Ishikawa (cell line): ENCODE measurements at regions not wholly inside any gene's neighbourhood (a gene's known extent, or its start where the extent isn't known, plus 50 kb on each side); places are given as distances from the start of the nearest gene placed in this dataset.

Experiments
- CEBPB ChIP-seq: IDR thresholded peaks from 2 replicates; pipeline ENCODE4 v1.6.1; 2012
- CREB1 ChIP-seq: IDR thresholded peaks from 2 replicates; pipeline ENCODE4 v1.6.1; 2012; ENCODE audit warnings: low read depth
- EGR1 ChIP-seq: IDR thresholded peaks from 2 replicates; pipeline ENCODE4 v1.6.1; 2012
- EP300 ChIP-seq: IDR thresholded peaks from 2 replicates; pipeline ENCODE4 v1.6.1; 2012; ENCODE audit warnings: borderline replicate concordance
- FOXM1 ChIP-seq: IDR thresholded peaks from 2 replicates; pipeline ENCODE4 v1.6.1; 2012; ENCODE audit warnings: low read depth, borderline replicate concordance
- NFIC ChIP-seq: IDR thresholded peaks from 2 replicates; pipeline ENCODE4 v1.6.1; 2012
- RAD21 ChIP-seq: IDR thresholded peaks from 2 replicates; pipeline ENCODE4 v1.6.1; 2012; ENCODE audit warnings: low read depth
- TAF1 ChIP-seq: IDR thresholded peaks from 2 replicates; pipeline ENCODE4 v1.6.1; 2012; ENCODE audit warnings: low read depth, mild to moderate bottlenecking
- TCF12 ChIP-seq: IDR thresholded peaks from 2 replicates; pipeline ENCODE4 v1.6.1; 2012; ENCODE audit warnings: low read depth
- TEAD4 ChIP-seq: IDR thresholded peaks from 2 replicates; pipeline ENCODE4 v1.6.1; 2012
- YY1 ChIP-seq: IDR thresholded peaks from 2 replicates; pipeline ENCODE4 v1.6.1; 2012; ENCODE audit warnings: low read depth
- ZBTB7A ChIP-seq: IDR thresholded peaks from 2 replicates; pipeline ENCODE4 v1.6.1; 2012; ENCODE audit warnings: low read depth
- TF ChIP-seq, protein P1 (sequence below): IDR thresholded peaks from 2 replicates; pipeline ENCODE4 v1.6.1; 2012
- TF ChIP-seq, protein P2 (sequence below): IDR thresholded peaks from 2 replicates; pipeline ENCODE4 v1.6.1; 2012
- TF ChIP-seq, protein P3 (sequence below): IDR thresholded peaks from 2 replicates; pipeline ENCODE4 v1.6.1; 2012; ENCODE audit warnings: low read depth, mild to moderate bottlenecking

DNA sequence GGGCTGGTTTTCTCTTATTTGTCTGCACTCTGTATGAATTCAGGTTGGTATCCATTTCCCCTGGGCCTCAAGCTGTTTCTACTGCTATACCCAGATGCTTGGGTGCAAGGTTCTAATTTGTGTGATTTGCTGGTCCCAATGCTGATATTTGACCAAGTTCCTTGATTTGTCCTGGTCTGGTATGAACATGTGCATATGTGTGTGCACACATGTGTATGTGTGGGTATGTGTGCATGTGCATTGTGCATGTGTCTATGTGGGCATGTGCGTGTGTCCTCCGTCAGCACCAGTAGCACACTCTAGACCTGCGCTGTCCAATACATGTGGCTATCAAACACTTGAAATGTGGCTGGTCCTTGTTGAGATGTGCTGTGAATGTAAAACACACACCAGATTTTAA, 102.4 kb upstream of the TSPAN2 start:
- TF ChIP-seq EP300, result no peak
- no peak for TF ChIP-seq YY1
- no peak for TF ChIP-seq ZBTB7A
- TF ChIP-seq CREB1, result no peak
- TF ChIP-seq, protein P1, sequence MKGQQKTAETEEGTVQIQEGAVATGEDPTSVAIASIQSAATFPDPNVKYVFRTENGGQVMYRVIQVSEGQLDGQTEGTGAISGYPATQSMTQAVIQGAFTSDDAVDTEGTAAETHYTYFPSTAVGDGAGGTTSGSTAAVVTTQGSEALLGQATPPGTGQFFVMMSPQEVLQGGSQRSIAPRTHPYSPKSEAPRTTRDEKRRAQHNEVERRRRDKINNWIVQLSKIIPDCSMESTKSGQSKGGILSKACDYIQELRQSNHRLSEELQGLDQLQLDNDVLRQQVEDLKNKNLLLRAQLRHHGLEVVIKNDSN, result no peak
- no peak for TF ChIP-seq TAF1
- no peak for TF ChIP-seq EGR1
- TF ChIP-seq, protein P2, sequence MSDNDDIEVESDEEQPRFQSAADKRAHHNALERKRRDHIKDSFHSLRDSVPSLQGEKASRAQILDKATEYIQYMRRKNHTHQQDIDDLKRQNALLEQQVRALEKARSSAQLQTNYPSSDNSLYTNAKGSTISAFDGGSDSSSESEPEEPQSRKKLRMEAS, result no peak
- TF ChIP-seq CEBPB, result no peak

DNA sequence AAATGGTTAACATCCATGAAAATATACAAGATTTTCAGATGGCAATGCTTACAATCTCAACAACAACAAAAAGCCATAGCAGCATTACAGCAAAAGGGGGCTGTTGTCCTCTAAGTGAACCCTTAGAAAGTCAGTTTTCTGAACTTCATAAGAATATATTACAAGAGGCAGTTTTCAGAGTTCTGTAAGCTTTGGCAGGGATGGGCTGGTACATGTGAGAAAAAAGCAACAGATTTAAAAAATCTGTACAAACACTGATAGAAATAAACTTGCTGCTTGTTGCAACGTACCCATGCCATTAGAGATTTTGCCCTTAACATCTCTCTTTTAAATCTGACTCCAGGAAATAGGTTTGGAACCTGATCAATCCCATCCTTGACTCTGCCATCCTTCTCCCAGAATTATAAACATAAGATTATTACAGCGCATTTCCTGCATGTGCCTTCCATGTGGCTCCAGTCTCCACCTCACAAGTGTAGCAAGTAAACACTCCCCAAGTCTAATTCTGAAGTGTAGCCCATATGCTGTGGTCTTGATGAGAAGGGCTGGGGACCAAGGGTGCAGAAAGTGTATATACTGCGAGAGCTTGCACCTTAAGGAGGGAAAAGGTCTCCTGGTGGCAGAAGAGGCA, 101.4 kb upstream of the TSPAN2 start:
- TF ChIP-seq, protein P3, sequence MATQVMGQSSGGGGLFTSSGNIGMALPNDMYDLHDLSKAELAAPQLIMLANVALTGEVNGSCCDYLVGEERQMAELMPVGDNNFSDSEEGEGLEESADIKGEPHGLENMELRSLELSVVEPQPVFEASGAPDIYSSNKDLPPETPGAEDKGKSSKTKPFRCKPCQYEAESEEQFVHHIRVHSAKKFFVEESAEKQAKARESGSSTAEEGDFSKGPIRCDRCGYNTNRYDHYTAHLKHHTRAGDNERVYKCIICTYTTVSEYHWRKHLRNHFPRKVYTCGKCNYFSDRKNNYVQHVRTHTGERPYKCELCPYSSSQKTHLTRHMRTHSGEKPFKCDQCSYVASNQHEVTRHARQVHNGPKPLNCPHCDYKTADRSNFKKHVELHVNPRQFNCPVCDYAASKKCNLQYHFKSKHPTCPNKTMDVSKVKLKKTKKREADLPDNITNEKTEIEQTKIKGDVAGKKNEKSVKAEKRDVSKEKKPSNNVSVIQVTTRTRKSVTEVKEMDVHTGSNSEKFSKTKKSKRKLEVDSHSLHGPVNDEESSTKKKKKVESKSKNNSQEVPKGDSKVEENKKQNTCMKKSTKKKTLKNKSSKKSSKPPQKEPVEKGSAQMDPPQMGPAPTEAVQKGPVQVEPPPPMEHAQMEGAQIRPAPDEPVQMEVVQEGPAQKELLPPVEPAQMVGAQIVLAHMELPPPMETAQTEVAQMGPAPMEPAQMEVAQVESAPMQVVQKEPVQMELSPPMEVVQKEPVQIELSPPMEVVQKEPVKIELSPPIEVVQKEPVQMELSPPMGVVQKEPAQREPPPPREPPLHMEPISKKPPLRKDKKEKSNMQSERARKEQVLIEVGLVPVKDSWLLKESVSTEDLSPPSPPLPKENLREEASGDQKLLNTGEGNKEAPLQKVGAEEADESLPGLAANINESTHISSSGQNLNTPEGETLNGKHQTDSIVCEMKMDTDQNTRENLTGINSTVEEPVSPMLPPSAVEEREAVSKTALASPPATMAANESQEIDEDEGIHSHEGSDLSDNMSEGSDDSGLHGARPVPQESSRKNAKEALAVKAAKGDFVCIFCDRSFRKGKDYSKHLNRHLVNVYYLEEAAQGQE, result no peak
- TF ChIP-seq TCF12, result no peak
- no peak for TF ChIP-seq CREB1
- no peak for TF ChIP-seq EP300
- TF ChIP-seq CEBPB, result no peak
- TF ChIP-seq EGR1, result no peak
- TF ChIP-seq NFIC, result no peak
- TF ChIP-seq, protein P2, result no peak
- TF ChIP-seq RAD21, result no peak
- TF ChIP-seq TAF1, result no peak
- TF ChIP-seq, protein P1, result no peak
- no peak for TF ChIP-seq ZBTB7A
- TF ChIP-seq TEAD4, result no peak
- no peak for TF ChIP-seq FOXM1
- TF ChIP-seq YY1, result no peak

DNA sequence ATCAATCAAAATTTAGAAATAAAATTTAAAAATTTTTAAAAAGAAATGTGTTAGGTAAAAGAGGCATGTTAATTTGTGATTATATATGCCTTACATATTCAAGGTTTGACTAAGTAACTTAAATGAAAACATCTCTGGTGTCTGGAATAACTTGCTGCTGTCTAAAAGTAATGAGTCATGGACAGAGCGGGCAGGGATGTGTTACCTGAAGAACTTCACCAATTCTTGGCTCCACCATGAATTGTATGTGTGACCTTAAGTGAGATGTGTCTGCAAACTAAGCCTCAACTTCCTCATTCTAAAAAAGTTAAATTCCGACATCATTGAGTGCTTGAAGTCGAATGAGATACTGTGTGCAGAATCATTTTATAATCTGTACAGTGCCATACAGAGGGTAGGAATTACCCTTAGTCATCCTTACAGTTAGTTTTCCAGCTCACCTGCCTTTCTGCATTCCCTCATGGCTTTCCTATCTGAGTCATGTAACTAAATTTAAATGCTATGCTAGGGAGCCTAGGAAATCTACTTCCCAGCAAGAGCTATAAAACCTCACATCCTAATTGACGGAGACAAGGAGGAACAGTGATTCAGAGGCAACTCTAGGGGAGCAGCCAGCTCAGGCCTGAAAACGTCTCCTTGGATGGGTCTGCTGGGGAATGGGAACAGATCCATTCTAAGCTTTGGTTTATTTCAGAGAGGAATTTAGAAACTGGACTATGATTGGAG, 100.7 kb upstream of the TSPAN2 start:
- TF ChIP-seq FOXM1, result no peak
- TF ChIP-seq, protein P1, result no peak
- no peak for TF ChIP-seq RAD21
- no peak for TF ChIP-seq TCF12
- TF ChIP-seq NFIC, result no peak
- TF ChIP-seq ZBTB7A, result no peak
- TF ChIP-seq, protein P3, result no peak
- TF ChIP-seq YY1, result no peak
- no peak for TF ChIP-seq EP300
- TF ChIP-seq CEBPB, result no peak
- TF ChIP-seq, protein P2, result no peak
- TF ChIP-seq TAF1, result no peak
- no peak for TF ChIP-seq CREB1
- no peak for TF ChIP-seq EGR1
- TF ChIP-seq TEAD4, result no peak

DNA sequence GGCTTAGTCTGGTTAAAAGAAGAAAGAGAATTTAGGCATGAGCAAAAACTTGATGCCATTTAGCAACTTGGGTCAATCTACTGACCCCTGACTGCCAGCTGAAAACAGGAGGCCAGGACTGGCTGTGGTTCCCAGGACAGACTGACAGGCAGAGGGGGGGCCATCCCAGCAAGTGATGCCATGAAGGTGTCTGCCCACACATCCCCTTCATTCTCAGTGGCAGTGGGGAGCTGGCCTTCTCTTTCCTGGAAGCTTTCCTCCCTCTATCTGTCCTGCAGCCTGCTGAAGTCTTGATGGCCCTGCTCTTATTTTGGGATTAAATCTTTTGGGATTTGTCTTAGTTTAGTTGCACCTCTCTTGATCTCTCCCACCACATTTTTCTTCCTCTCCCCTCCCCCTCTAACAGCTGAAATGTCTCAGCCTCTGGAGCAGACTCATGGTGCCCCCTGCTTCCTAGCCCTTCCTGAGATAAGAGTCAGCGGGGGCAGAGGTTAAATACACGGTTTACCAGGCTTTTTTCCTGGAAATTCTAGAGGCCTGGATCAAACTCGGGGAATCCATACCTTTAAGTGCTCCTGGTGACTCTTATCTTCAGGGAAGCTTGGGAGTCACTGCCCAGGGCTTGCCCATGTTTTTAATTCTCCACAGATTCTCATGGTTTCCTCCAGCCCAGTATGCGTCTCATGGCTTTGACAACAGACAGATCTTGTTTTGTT, 99.5 kb upstream of the TSPAN2 start:
- TF ChIP-seq EP300, result no peak
- TF ChIP-seq YY1, result no peak
- no peak for TF ChIP-seq ZBTB7A
- no peak for TF ChIP-seq FOXM1
